Heart left ventricle (tissue), 13 donors: ENCODE measurements at regions not wholly inside any gene's neighbourhood (a gene's known extent, or its start where the extent isn't known, plus 50 kb on each side); places are given as distances from the start of the nearest gene placed in this dataset.

Experiments
- CTCF ChIP-seq, 12 donors: fragments of 200-600 bp; sonication (generic) in 4 of 12; IDR thresholded peaks; one replicate each; pipeline versions ENCODE4 v1.5.0 to v1.8.0; 2018 to 2022; ENCODE audit warnings: antibody characterized with exemption in 12 of 12, mild to moderate bottlenecking in 5 of 12
- POLR2A ChIP-seq, 2 donors: fragments of 450-650 bp; IDR thresholded peaks; one replicate each; pipeline ENCODE4 v1.6.1; 2017; ENCODE audit warnings: antibody characterized with exemption in 2 of 2, mild to moderate bottlenecking in 2 of 2, moderate library complexity in 2 of 2
- donor health status: ischemic (EF 13 %, LVEDD 7.1; RV severe dilation, severe dysfunction).
- donor health status: DM: no; HTN: yes; CAD: no.
- donor health status: DM: no; HTN: no; CAD: no.
- donor health status: ischemic (EF 25% LVEDD 6.9; RV normal size, moderate dysfunction).
- donor health status: ischemic (EF 25% LVEDD 5.7; RV mildly dilated, moderate dysfunction).
- donor health status: ischemic (EF 35%, LVEDD 5.7; RV mildly dilated, moderate dysfunction).
- donor health status: nonischemic (EF 11% LVEDD 7.7; RV severe dilation, severe dysfunction).
- donor health status: DM: yes; HTN: yes; CAD: no.
- donor health status: PGD.
- donor health status: ischemic (EF 29% LVEDD 5.4; RV normal size, mild dysfunction).
- donor health status: nonischemic (EF 23%, LVEDD 6.1; RV moderate dilation, normal function).

GRCh38 chrX:122363112-122363795 is 820.8 kb upstream of the GRIA3 start:
- TF ChIP-seq CTCF (IDR thresholded peaks at IDR 0.05), result no peak
- no peak for TF ChIP-seq POLR2A (IDR thresholded peaks at IDR 0.05)
